ENCODE measurements at regions not wholly inside any gene's neighbourhood (a gene's known extent, or its start where the extent isn't known, plus 50 kb on each side); places are given as distances from the start of the nearest gene placed in this dataset.

- no peak overlapping the region for H3K27ac ChIP-seq
- TF ChIP-seq CTCF (conservative IDR thresholded peaks at IDR 0.05) (no peak), ZFX (IDR thresholded peaks at IDR 0.05) (no peak)
These were observed 1433.3 kb upstream of the IGFBP7 start for GRCh38 chr4:58543465-58543864.

GRCh38 chr4:58541926-58542325 lies 1431.7 kb upstream of the IGFBP7 start:
- TF ChIP-seq CTCF (conservative IDR thresholded peaks at IDR 0.05) (no peak), ZFX (IDR thresholded peaks at IDR 0.05) (no peak)
- no peak overlapping the region for H3K27ac ChIP-seq

DNA sequence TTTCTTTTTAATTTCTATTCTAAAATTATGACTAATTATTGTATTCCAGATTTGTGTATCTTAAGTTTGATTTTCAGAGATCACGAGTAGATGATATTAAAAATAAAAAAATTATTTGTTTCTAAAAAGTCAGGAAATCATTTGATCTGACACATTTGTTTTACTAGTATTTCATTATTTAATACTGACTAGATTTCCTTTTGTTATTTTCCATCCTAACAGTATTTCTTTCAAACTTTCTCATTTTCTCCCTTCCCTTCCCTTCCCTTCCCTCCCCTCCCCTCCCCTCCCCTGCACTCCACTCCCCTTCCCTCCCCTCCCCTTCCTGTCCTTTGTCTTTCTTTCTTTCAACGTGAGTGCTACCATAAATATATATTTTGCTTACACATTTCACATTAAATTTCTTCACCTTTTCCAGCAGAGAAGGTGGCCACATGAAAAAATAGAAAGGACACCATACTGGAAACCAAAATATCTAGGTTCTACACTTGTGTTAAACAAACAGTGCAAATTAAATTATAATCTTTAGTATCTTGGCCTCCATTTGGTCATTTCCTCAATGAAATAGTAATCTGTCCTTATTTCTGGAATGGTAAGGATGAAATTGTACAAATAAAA lies 1412.7 kb upstream of the IGFBP7 start:
- TF ChIP-seq ZFX (IDR thresholded peaks at IDR 0.05) (no peak), CTCF (conservative IDR thresholded peaks at IDR 0.05) (no peak)
- no peak overlapping the region for H3K27ac ChIP-seq

DNA sequence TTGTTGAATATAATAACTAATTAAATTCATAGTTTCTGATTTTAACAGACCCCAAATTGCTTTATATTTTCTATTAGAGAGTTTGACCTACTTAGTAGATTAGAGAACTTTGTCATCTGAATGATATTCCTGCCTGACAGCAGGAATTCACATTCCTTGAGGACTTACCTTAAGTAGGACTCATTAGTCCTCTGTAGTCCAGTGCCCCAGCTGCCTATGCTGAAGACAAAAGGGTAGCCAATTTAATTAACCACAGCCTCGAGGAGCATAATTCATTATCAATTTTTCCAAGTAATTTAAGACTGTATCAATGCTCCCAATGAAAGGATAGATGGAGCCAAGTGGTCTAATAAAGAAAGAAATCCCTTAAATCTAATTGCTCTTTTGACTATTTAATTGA lies 1405.0 kb upstream of the IGFBP7 start:
- H3K27ac ChIP-seq: no peak overlapping the region
- TF ChIP-seq ZFX (IDR thresholded peaks at IDR 0.05) (no peak), CTCF (conservative IDR thresholded peaks at IDR 0.05) (no peak)

GRCh38 chr4:58514299-58514698 lies 1404.1 kb upstream of the IGFBP7 start:
- H3K27ac ChIP-seq: no peak overlapping the region
- TF ChIP-seq CTCF (conservative IDR thresholded peaks at IDR 0.05) (no peak; the same call in none of the 2 replicates), ZFX (IDR thresholded peaks at IDR 0.05) (no peak)

GRCh38 chr4:58510652-58511051 lies 1400.5 kb upstream of the IGFBP7 start:
- H3K27ac ChIP-seq: no peak overlapping the region
- TF ChIP-seq CTCF (conservative IDR thresholded peaks at IDR 0.05) (no peak), ZFX (IDR thresholded peaks at IDR 0.05) (no peak)

DNA sequence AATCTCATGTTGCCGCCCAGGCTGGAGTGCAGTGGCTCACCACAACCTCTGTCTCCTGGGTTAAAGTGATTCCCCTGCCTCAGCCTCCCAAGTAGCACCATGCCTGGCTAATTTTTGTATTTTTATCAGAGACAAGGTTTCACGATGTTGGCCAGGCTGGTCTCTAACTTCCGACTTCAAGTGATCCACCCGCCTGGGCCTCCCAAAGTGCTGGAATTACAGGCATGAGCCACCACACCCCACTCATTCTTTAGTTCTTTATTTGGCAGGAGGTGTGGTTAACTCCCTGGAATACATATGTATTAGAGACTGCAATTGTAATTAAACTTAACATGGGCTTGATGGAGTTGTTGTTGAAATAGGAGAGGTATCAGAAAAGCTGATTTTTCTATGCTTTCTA lies 1396.9 kb upstream of the IGFBP7 start:
- H3K27ac ChIP-seq: no peak overlapping the region
- no peak for TF ChIP-seq CTCF (conservative IDR thresholded peaks at IDR 0.05)
- no peak for TF ChIP-seq ZFX (IDR thresholded peaks at IDR 0.05)
